Effector memory CD4-positive, alpha-beta T cell (primary cell): ENCODE measurements at regions not wholly inside any gene's neighbourhood (a gene's known extent, or its start where the extent isn't known, plus 50 kb on each side); places are given as distances from the start of the nearest gene placed in this dataset.

Source experiments
- DNase-seq, 3 donors: peaks; one replicate each; pipeline ENCODE4 v3.0.0-alpha.2; 2020
- H3K27ac ChIP-seq: 2 replicates; pipeline ENCODE4 v1.7.0; 2013; ENCODE audit warnings: mild to moderate bottlenecking, low read length, moderate library complexity; ENCODE audit not compliant: insufficient read depth, poor library complexity, severe bottlenecking
- H3K27me3 ChIP-seq: replicated peaks from 2 replicates; pipeline ENCODE4 v1.7.0; 2013; ENCODE audit warnings: mild to moderate bottlenecking, low read length; ENCODE audit not compliant: insufficient read depth, control insufficient read depth, poor library complexity, severe bottlenecking
- H3K36me3 ChIP-seq: 2 replicates; pipeline ENCODE4 v1.7.0; 2013; ENCODE audit warnings: mild to moderate bottlenecking, low read length, moderate library complexity; ENCODE audit not compliant: control insufficient read depth, insufficient read depth
- H3K4me1 ChIP-seq: 2 replicates; pipeline ENCODE4 v1.7.0; 2013; ENCODE audit warnings: low read length, mild to moderate bottlenecking; ENCODE audit not compliant: control insufficient read depth, insufficient read depth, poor library complexity, severe bottlenecking
- H3K4me3 ChIP-seq: 2 replicates; pipeline ENCODE4 v1.7.0; 2013; ENCODE audit warnings: low read length, low read depth, mild to moderate bottlenecking; ENCODE audit not compliant: insufficient read depth, poor library complexity, severe bottlenecking
- H3K9me3 ChIP-seq: 2 replicates; pipeline ENCODE4 v1.7.0; 2013; ENCODE audit warnings: mild to moderate bottlenecking, low read length, moderate library complexity; ENCODE audit not compliant: control insufficient read depth

DNA sequence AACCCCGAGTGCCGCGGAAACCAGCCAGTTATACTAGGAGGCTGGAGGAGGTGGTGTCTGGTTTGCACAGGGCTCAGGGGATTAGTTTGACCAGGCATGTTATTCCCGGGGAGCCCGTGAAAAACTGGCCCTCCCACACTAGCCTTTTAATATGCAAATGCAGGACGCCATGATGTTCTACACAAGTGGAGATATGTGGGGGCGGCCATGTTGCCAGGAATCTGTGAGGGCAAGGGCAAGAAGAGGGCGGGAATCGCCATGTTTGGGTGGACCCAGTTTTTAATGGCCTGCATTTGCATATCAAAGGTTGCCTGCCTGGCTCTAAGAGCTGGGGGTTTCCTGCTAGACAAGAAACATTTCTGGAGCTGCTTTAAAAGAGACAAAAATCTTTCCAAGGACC is 940.7 kb downstream of the CDH18 start:
- H3K9me3 ChIP-seq, result no peaks in the 10 kb centered on the region
- H3K36me3 ChIP-seq, result no peaks in the 10 kb centered on the region
- no peaks in the 10 kb centered on the region for H3K4me1 ChIP-seq
- H3K27ac ChIP-seq, result no peak overlapping the region
- no peak overlapping the region for H3K4me3 ChIP-seq
- no peak for DNase-seq
- no peaks in the 10 kb centered on the region for H3K27me3 ChIP-seq

DNA sequence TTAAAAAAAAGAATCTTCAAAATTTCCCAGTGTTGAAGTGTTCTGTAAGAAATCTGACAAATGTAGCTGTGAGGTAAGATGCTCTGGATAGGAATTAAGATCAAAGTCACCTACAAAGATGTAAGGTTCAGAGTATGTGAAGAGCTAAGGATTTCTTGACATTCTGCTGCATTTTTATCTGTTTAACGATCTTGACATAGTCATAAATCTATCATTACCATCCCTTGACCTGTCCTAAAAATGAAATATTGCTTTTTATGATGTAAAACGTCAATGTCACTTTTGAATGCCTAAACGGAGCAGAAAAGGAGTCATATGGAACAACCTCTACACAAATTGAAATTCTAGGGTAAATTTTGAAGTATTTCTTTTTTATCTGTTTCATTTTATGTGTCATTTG is 939.3 kb downstream of the CDH18 start:
- Histone ChIP-seq H3K4me1 (no peaks in the 10 kb centered on the region), H3K4me3 (no peak overlapping the region), H3K27me3 (no peaks in the 10 kb centered on the region), H3K36me3 (no peaks in the 10 kb centered on the region), H3K9me3 (no peaks in the 10 kb centered on the region), H3K27ac (no peak overlapping the region)
- DNase-seq, result no peak

DNA sequence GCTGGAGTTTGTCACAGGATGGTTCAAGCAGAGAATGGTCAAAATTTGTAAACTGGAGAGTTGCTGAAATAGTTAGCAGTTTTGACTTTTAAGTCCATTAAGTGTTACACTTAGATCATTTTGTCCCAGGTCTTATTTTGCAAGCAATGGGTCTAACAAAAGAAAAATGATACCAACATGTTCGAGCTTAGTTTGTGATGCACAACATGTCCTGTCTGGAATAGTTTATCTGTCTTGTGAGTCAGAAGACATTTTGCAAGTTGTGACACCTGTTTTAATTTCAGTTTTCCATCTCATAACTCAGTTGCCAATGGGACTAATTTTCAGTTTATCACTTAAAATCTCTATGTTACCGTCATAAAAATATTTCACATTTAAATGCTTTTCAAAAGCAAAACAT is 929.8 kb downstream of the CDH18 start:
- H3K27ac ChIP-seq, result no peak overlapping the region
- no peak for DNase-seq
- H3K9me3 ChIP-seq, result no peaks in the 10 kb centered on the region
- no peaks in the 10 kb centered on the region for H3K36me3 ChIP-seq
- no peaks in the 10 kb centered on the region for H3K27me3 ChIP-seq
- no peaks in the 10 kb centered on the region for H3K4me1 ChIP-seq
- H3K4me3 ChIP-seq, result no peak overlapping the region

DNA sequence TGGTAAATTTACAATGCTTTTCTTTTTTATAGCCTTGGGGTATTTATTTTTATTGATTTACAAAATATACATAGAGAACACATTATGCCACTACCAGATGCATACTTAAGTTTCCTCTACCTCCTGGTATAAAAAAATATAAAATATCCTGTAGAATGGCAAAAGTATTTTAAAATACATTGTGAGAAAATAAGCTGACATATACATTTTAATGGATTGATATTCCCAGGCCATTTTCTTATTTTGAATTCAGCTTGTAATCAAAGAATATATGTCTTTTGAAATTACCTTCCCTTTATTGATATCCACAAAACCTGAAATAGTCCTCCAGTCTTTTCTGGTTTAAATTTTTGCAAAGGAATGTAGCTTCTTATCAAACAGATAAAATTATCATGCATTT is 923.9 kb downstream of the CDH18 start:
- no peaks in the 10 kb centered on the region for H3K27me3 ChIP-seq
- no peak overlapping the region for H3K4me3 ChIP-seq
- no peaks in the 10 kb centered on the region for H3K9me3 ChIP-seq
- no peak overlapping the region for H3K27ac ChIP-seq
- DNase-seq, result no peak
- H3K36me3 ChIP-seq, result no peaks in the 10 kb centered on the region
- no peaks in the 10 kb centered on the region for H3K4me1 ChIP-seq

DNA sequence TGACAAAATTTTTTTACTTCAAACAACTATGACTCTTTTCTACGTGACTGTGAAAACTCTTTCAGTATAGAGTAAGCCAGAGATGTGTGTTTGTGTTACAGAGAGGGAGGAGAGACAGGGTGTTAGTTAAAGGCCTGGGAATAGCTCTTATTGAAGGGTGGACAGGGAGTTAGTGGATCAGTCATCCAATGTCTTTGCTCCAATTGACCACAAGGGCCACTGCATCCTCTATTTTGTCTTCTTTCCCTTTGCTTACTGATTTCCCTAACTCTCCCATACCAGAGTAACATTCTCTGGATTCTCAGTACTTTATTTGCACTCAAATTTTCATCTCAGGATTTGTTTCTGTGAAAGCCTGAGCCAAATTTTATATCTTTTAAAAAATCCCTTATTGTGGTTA is 920.3 kb downstream of the CDH18 start:
- no peak for DNase-seq
- H3K4me1 ChIP-seq, result no peaks in the 10 kb centered on the region

DNA sequence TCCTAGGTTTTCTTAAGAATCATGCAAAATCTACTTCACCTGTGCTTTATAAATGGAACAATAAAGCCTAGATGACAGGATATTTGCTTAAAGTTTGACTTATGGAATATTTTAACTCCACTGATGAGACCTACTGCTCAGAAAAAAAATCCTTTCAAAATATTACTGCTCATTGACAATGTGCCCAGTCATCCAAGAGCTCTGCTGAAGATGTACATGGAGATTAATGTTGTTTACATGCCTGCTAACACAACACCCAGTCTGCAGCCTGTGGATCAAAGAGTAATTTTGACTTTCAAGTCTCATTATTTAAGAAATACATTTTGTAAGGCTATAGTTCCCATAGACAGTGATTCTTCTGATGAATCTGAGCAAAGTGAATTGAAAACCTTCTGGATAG is 889.6 kb downstream of the CDH18 start:
- no peak overlapping the region for H3K27ac ChIP-seq
- no peak overlapping the region for H3K4me3 ChIP-seq
- DNase-seq, result no peak
- no peaks in the 10 kb centered on the region for H3K27me3 ChIP-seq
- H3K36me3 ChIP-seq, result no peaks in the 10 kb centered on the region
- no peaks in the 10 kb centered on the region for H3K4me1 ChIP-seq
- no peaks in the 10 kb centered on the region for H3K9me3 ChIP-seq

More for the DNA sequence above, 920.3 kb downstream of the CDH18 start:
- Histone ChIP-seq H3K36me3 (no peaks in the 10 kb centered on the region), H3K4me3 (no peak overlapping the region), H3K27me3 (no peaks in the 10 kb centered on the region), H3K27ac (no peak overlapping the region), H3K9me3 (no peaks in the 10 kb centered on the region)

DNA sequence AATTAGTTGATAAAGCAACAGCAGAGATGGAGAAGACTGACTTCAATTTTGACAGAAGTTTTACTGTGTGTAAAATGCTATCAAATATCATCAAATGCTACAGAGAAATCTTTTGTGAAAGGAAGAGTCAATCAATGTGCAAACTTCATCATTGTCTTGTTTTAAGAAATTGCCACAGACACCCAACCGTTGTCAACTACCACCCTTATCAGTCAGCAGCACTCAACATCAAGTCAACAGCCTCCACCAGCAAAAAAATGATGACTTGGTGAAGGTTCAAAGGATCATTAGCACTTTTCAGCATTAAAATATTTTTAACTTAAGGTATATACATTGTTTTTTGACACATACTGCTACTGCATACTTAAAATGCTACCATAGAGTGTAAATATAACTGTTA is 888.8 kb downstream of the CDH18 start:
- no peak for DNase-seq
- Histone ChIP-seq H3K27ac (no peak overlapping the region), H3K4me1 (no peaks in the 10 kb centered on the region), H3K4me3 (no peak overlapping the region), H3K27me3 (no peaks in the 10 kb centered on the region), H3K9me3 (no peaks in the 10 kb centered on the region), H3K36me3 (no peaks in the 10 kb centered on the region)

DNA sequence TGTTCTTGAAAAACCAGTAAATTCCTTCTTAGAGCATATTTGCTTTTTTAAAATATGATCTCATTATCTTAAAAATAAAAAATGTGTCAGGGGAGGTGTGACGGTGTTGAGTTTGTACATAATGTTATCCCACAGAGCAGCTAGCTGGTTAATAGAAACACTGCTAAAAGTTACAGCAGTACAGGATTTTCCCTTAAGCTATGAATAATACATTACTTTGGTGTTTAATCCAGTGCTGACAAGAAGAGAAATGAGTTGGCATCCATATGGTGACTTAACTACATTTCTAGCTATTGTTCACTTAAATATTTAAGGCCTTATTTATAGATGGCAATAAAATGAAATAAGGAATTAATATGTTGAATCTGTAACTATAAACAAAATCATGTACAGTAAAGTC is 883.1 kb downstream of the CDH18 start:
- Histone ChIP-seq H3K9me3 (no peaks in the 10 kb centered on the region), H3K36me3 (no peaks in the 10 kb centered on the region), H3K4me1 (no peaks in the 10 kb centered on the region), H3K27ac (no peak overlapping the region), H3K4me3 (no peak overlapping the region), H3K27me3 (no peaks in the 10 kb centered on the region)
- DNase-seq, result no peak

DNA sequence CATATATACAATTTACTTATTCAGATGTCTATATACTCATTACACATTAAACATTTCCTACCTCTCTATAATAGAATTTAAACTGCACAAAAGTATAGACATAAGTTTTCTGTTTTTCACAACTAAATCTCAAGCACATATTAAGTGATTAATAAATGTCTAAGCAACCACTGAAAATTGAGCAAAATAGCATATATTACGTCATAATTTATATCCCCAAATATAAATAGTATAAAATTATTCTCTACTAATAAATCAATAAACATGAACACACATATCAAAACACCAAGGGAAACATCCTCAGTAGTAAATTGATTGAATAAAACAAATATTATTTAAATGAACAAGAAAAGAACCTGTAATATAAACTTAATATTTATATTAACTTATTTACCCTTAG is 865.1 kb downstream of the CDH18 start:
- H3K4me3 ChIP-seq, result no peak overlapping the region
- H3K4me1 ChIP-seq, result no peaks in the 10 kb centered on the region
- H3K27ac ChIP-seq, result no peak overlapping the region
- DNase-seq, result no peak
- no peaks in the 10 kb centered on the region for H3K27me3 ChIP-seq
- H3K36me3 ChIP-seq, result no peaks in the 10 kb centered on the region
- H3K9me3 ChIP-seq, result no peaks in the 10 kb centered on the region

DNA sequence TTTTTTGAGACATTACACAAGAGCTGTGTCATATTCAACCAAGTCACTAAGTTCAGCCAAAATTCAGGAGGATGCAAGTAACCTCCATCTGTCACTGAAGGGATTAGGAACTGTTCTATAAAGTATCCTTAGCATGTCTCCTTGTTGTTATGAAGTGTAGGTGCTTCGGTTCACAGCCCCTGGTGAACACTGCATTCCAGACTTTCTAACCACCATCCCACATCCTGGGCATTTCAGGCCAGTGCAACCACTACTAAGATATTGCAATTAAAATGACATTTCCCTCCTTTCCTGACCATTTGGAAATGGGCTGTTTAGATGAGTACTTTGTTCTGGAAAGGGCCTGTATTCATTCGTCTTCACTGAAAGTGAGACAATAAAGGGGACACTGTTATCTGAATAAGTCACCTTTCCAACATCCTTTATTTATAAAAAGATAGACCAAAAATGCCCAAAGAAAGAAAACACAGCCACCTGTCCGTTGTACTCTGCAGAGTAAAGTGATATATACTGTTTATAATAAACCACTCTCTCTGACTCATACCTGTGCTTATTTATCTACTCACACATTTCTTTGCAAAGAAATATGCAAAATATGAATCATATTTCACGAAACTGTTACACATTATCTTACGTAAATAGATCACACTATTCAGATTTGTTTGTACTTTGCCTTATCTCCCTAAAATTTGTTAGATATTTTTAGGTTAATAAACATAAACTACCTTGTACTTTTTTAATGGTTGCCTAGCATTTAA is 861.9 kb downstream of the CDH18 start:
- no peak for DNase-seq
- H3K27me3 ChIP-seq, result no peaks in the 10 kb centered on the region
- no peaks in the 10 kb centered on the region for H3K36me3 ChIP-seq
- no peaks in the 10 kb centered on the region for H3K9me3 ChIP-seq
- no peaks in the 10 kb centered on the region for H3K4me1 ChIP-seq
- no peak overlapping the region for H3K4me3 ChIP-seq
- H3K27ac ChIP-seq, result no peak overlapping the region
